CD4-positive, alpha-beta T cell (primary cell): ENCODE measurements at regions not wholly inside any gene's neighbourhood (a gene's known extent, or its start where the extent isn't known, plus 50 kb on each side); places are given as distances from the start of the nearest gene placed in this dataset.

Experiments used
- ATAC-seq: fragments of 200-7000 bp; cut with Tn5 transposase; one replicate; pipeline ENCODE4 v1.10.0; 2022; ENCODE audit warnings: mild to moderate bottlenecking; ENCODE audit not compliant: poor library complexity
- CTCF ChIA-PET: fragments of 350-600 bp; sonication (Branson Sonifier 250); formaldehyde crosslinking; loops from one replicate; lab custom pipeline; 2021; ENCODE audit warnings: antibody characterized with exemption, inconsistent platforms; lab: Charles Lee
- POLR2A ChIA-PET: fragments of 350-600 bp; sonication (Branson Sonifier 250); formaldehyde crosslinking; loops from one replicate; lab custom pipeline; 2021; ENCODE audit warnings: antibody characterized with exemption, inconsistent platforms; lab: Charles Lee
- DNase-seq, 14 experiments: peaks; one replicate each; pipeline ENCODE4 v3.0.0-alpha.2; 2013 to 2020; ENCODE audit warnings: mixed read lengths in 2 of 14
- H3K27ac ChIP-seq, 2 donors: one replicate each; pipeline versions ENCODE4 v1.5.1 to v1.7.0; 2013; ENCODE audit warnings: low read length in 2 of 2, low read depth in 1 of 2, mild to moderate bottlenecking in 1 of 2
- H3K27me3 ChIP-seq, 2 experiments: 1 replicate in 1 of 2; 2 replicates in 1 of 2; pipeline versions ENCODE4 v1.6.1 to v1.7.0; 2013; ENCODE audit warnings: low read length in 2 of 2, control low read depth in 1 of 2, mild to moderate bottlenecking in 1 of 2, moderate library complexity in 1 of 2; ENCODE audit not compliant: insufficient read depth in 2 of 2, control insufficient read depth in 1 of 2
- H3K36me3 ChIP-seq: one replicate; pipeline ENCODE4 v1.6.1; 2013; ENCODE audit warnings: low read length, control low read depth; ENCODE audit not compliant: insufficient read depth
- H3K4me1 ChIP-seq: one replicate; pipeline ENCODE4 v1.6.1; 2013; ENCODE audit warnings: low read length, control low read depth; ENCODE audit not compliant: insufficient read depth
- H3K4me3 ChIP-seq: one replicate; pipeline ENCODE4 v1.5.1; 2013; ENCODE audit warnings: mild to moderate bottlenecking, low read length, moderate library complexity
- H3K9me3 ChIP-seq, 2 experiments: 1 replicate in 1 of 2; 2 replicates in 1 of 2; pipeline versions ENCODE4 v1.6.1 to v1.7.0; 2013; ENCODE audit warnings: low read length in 2 of 2, mild to moderate bottlenecking in 2 of 2, control low read depth in 1 of 2, moderate library complexity in 1 of 2; ENCODE audit not compliant: control insufficient read depth in 1 of 2, insufficient read depth in 1 of 2
- H3K27ac Mint-ChIP-seq: one replicate; pipeline ENCODE4 v1.8.0; 2020; ENCODE audit warnings: mixed read lengths
- H3K27me3 Mint-ChIP-seq: one replicate; pipeline ENCODE4 v1.8.0; 2021; ENCODE audit warnings: mixed read lengths
- H3K36me3 Mint-ChIP-seq: one replicate; pipeline ENCODE4 v1.8.0; 2021; ENCODE audit warnings: low read depth, mixed read lengths
- H3K4me1 Mint-ChIP-seq: one replicate; pipeline ENCODE4 v1.8.0; 2021; ENCODE audit warnings: low read depth, mixed read lengths
- H3K4me3 Mint-ChIP-seq: one replicate; pipeline ENCODE4 v1.8.0; 2020; ENCODE audit warnings: mild to moderate bottlenecking, mixed read lengths
- H3K9me3 Mint-ChIP-seq: one replicate; pipeline ENCODE4 v1.8.0; 2020; ENCODE audit warnings: mixed read lengths
- intact Hi-C, 2 experiments: fragments of 100-400 bp; cut with DNase I in 1 of 2; cut with micrococcal nuclease in 1 of 2; formaldehyde crosslinking; loops; one replicate each; pipeline versions ENCODE4 v1.15.1 to v1.9.0; 2023 to 2025; cut with DNase I, micrococcal nuclease
- TF ChIP-seq, protein P1 (sequence below): fragments of 200-600 bp; IDR thresholded peaks from one replicate; pipeline ENCODE4 v1.8.0; 2022; ENCODE audit warnings: antibody characterized with exemption, mild to moderate bottlenecking

DNA sequence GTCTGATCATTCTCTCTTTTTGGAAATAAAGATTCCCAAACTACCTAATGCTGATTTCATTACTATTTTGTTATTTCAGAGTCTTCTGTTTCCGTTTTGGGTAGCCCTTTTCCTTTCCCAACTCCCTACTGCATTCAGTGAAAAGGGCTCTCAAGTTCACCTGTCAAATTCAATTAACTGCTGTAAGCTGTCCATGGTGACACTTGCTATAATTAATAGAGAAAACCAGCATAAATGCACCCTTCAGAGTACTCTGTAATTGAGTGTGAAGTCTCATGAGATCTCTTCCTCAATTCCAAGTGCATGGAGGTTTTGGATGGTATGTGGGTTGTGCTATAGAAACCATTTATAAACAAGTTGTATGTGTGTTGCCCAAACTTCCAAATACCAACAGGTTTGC lies 187.2 kb downstream of the RPL10L start:
- Mint-ChIP-seq H3K27ac (no peak overlapping the region), H3K9me3 (peaks cover 14% of the 10 kb centered on the region), H3K36me3 (no peaks in the 10 kb centered on the region), H3K4me1 (no peaks in the 10 kb centered on the region), H3K27me3 (no peaks in the 10 kb centered on the region), H3K4me3 (no peak overlapping the region)
- intact Hi-C loops: no loop called here
- POLR2A ChIA-PET: no interaction called here
- CTCF ChIA-PET: no interaction called here
- no peak for DNase-seq
- no peak overlapping the region for H3K27ac ChIP-seq
- no peaks in the 10 kb centered on the region for H3K27me3 ChIP-seq
- H3K36me3 ChIP-seq: no peaks in the 10 kb centered on the region
- H3K4me1 ChIP-seq: no peaks in the 10 kb centered on the region
- TF ChIP-seq, protein P1, sequence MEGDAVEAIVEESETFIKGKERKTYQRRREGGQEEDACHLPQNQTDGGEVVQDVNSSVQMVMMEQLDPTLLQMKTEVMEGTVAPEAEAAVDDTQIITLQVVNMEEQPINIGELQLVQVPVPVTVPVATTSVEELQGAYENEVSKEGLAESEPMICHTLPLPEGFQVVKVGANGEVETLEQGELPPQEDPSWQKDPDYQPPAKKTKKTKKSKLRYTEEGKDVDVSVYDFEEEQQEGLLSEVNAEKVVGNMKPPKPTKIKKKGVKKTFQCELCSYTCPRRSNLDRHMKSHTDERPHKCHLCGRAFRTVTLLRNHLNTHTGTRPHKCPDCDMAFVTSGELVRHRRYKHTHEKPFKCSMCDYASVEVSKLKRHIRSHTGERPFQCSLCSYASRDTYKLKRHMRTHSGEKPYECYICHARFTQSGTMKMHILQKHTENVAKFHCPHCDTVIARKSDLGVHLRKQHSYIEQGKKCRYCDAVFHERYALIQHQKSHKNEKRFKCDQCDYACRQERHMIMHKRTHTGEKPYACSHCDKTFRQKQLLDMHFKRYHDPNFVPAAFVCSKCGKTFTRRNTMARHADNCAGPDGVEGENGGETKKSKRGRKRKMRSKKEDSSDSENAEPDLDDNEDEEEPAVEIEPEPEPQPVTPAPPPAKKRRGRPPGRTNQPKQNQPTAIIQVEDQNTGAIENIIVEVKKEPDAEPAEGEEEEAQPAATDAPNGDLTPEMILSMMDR: no peak
- H3K9me3 ChIP-seq: peaks cover 0 to 4% of the 10 kb centered on the region in 2 experiments
- no peak for ATAC-seq
- H3K4me3 ChIP-seq: no peak overlapping the region

DNA sequence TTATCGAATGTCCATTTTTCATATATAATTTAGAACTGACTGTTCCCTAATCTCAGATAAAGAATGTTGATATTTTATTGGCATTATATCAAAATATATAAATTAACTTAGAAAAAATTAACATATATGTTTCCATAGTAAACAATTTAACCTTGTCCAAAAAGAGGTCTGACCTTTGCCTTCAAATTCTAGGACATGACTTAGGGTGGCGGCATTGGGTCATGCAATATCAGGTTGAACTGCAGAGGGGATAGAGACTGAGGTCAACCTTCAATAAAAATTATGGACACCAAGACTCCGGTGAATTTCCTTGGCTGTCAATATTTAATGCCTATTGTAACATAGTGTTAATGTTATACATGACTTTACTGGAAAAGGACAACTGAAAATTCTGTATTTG lies 199.8 kb downstream of the RPL10L start:
- Mint-ChIP-seq H3K36me3 (no peaks in the 10 kb centered on the region), H3K4me1 (no peaks in the 10 kb centered on the region), H3K27me3 (no peaks in the 10 kb centered on the region), H3K9me3 (peaks cover 3% of the 10 kb centered on the region), H3K27ac (no peak overlapping the region), H3K4me3 (no peak overlapping the region)
- TF ChIP-seq, protein P1: no peak
- H3K4me3 ChIP-seq: no peak overlapping the region
- ChIA-PET CTCF (no interaction called here), POLR2A (no interaction called here)
- no peaks in the 10 kb centered on the region for H3K36me3 ChIP-seq
- no peaks in the 10 kb centered on the region for H3K27me3 ChIP-seq
- no peaks in the 10 kb centered on the region for H3K4me1 ChIP-seq
- H3K27ac ChIP-seq: no peak overlapping the region
- no peak for ATAC-seq
- DNase-seq: no peak
- intact Hi-C loops: no loop called here
- peaks cover 0 to 5% of the 10 kb centered on the region in 2 experiments for H3K9me3 ChIP-seq

DNA sequence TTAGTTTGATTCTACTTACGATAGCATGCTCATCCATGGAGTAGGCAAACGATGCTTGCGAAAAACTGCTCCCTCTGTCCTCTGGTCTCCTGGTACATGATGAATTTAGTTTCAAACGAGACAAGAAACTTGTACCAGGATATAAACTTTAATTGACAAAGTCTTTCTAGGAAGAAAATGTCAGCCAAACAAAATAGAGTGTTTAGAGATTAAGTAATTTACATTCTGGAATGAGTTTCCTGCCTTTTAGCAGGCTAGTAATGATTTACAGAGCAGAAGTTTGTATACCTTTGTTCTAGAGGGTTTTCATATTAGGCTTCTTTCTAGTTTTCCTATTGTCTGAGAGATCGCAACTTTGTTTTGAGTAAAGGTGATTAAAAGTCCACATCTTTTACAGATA lies 206.9 kb downstream of the RPL10L start:
- DNase-seq: no peak
- H3K4me1 ChIP-seq: no peaks in the 10 kb centered on the region
- no peak overlapping the region for H3K27ac ChIP-seq
- H3K4me3 ChIP-seq: no peak overlapping the region
- no peaks in the 10 kb centered on the region for H3K4me1 Mint-ChIP-seq
- no peak for ATAC-seq
- TF ChIP-seq, protein P1: no peak
- no peaks in the 10 kb centered on the region for H3K27me3 ChIP-seq
- ChIA-PET CTCF (no interaction called here), POLR2A (no interaction called here)
- H3K4me3 Mint-ChIP-seq: no peak overlapping the region
- H3K36me3 ChIP-seq: no peaks in the 10 kb centered on the region
- no peaks in the 10 kb centered on the region for H3K36me3 Mint-ChIP-seq
- intact Hi-C loops: no loop called here
- H3K27ac Mint-ChIP-seq: no peak overlapping the region
- no peaks in the 10 kb centered on the region for H3K27me3 Mint-ChIP-seq
- H3K9me3 ChIP-seq: peaks cover 0 to 5% of the 10 kb centered on the region in 2 experiments
- H3K9me3 Mint-ChIP-seq: peaks cover 14% of the 10 kb centered on the region
